Loucy (cell line): ENCODE measurements at regions not wholly inside any gene's neighbourhood (a gene's known extent, or its start where the extent isn't known, plus 50 kb on each side); places are given as distances from the start of the nearest gene placed in this dataset.

Source experiments
- H2AFZ ChIP-seq: fragments of 200-600 bp; sonication (generic); 2 replicates; pipeline ENCODE4 v1.6.0; 2016; ENCODE audit warnings: antibody characterized with exemption, mild to moderate bottlenecking, low read length, moderate library complexity
- H3F3A ChIP-seq: fragments of 200-600 bp; 2 replicates; pipeline ENCODE4 v1.6.0; 2016; ENCODE audit warnings: antibody characterized with exemption, low read depth, mild to moderate bottlenecking
- H3K27me3 ChIP-seq: fragments of 200-600 bp; sonication (generic); 2 replicates; pipeline ENCODE4 v1.6.1; 2014; ENCODE audit warnings: low read length, mild to moderate bottlenecking; ENCODE audit not compliant: insufficient read depth, poor library complexity, severe bottlenecking
- H3K36me3 ChIP-seq: fragments of 200-600 bp; sonication (generic); 2 replicates; pipeline ENCODE4 v1.6.1; 2016; ENCODE audit warnings: low read length; ENCODE audit not compliant: insufficient read depth
- H3K4me1 ChIP-seq: fragments of 200-600 bp; sonication (generic); 2 replicates; pipeline ENCODE4 v1.5.1; 2014; ENCODE audit warnings: low read length, mild to moderate bottlenecking; ENCODE audit not compliant: insufficient read depth, poor library complexity, severe bottlenecking
- H3K4me2 ChIP-seq: fragments of 200-600 bp; sonication (generic); 2 replicates; pipeline ENCODE4 v1.6.0; 2014; ENCODE audit warnings: antibody characterized with exemption, low read length, low read depth, mild to moderate bottlenecking; ENCODE audit not compliant: poor library complexity, severe bottlenecking
- H3K4me3 ChIP-seq: fragments of 200-600 bp; sonication (generic); 2 replicates; pipeline ENCODE4 v1.5.1; 2014; ENCODE audit warnings: low read length, mild to moderate bottlenecking, mixed read lengths; ENCODE audit not compliant: poor library complexity, severe bottlenecking
- H3K79me2 ChIP-seq: fragments of 200-600 bp; sonication (generic); 2 replicates; pipeline ENCODE4 v1.6.1; 2014; ENCODE audit warnings: low read length; ENCODE audit not compliant: insufficient read depth
- H3K9ac ChIP-seq: fragments of 200-600 bp; sonication (generic); 2 replicates; pipeline ENCODE4 v1.6.0; 2014; ENCODE audit warnings: mild to moderate bottlenecking, low read depth, low read length, moderate library complexity; ENCODE audit not compliant: poor library complexity, severe bottlenecking
- H3K9me2 ChIP-seq: fragments of 200-600 bp; sonication (generic); replicated peaks from 2 replicates; pipeline ENCODE4 v1.6.1; 2016; ENCODE audit warnings: low read depth, low read length, mixed read lengths
- H3K9me3 ChIP-seq: fragments of 200-600 bp; sonication (generic); 2 replicates; pipeline ENCODE4 v1.6.1; 2014; ENCODE audit warnings: mild to moderate bottlenecking, antibody characterized with exemption, low read length, low read depth; ENCODE audit not compliant: insufficient read depth
- H4K20me1 ChIP-seq: fragments of 200-600 bp; sonication (generic); 2 replicates; pipeline ENCODE4 v1.6.0; 2014; ENCODE audit warnings: antibody characterized with exemption, low read length, mild to moderate bottlenecking; ENCODE audit not compliant: insufficient read depth, poor library complexity, severe bottlenecking
- CTCF ChIP-seq: fragments of 200-600 bp; sonication (generic); conservative IDR thresholded peaks from 2 replicates; pipeline ENCODE4 v1.5.1; 2014; ENCODE audit warnings: mild to moderate bottlenecking, antibody characterized with exemption, low read length
- EZH2phosphoT487 ChIP-seq: fragments of 200-600 bp; IDR thresholded peaks from 2 replicates; pipeline ENCODE4 v1.6.1; 2018; ENCODE audit warnings: antibody characterized with exemption, mild to moderate bottlenecking, moderate library complexity, borderline replicate concordance

- Histone ChIP-seq H3K9ac (no peak overlapping the region), H4K20me1 (no peaks in the 10 kb centered on the region), H3K4me1 (no peaks in the 10 kb centered on the region), H3K4me3 (no peak overlapping the region), H3K9me2 (no peaks in the 10 kb centered on the region), H3K79me2 (no peaks in the 10 kb centered on the region), H3K36me3 (no peaks in the 10 kb centered on the region), H3K27me3 (no peaks in the 10 kb centered on the region), H3F3A (no peaks in the 10 kb centered on the region), H3K9me3 (no peaks in the 10 kb centered on the region), H2AFZ (no peak overlapping the region), H3K4me2 (no peak overlapping the region)
- no peak for TF ChIP-seq EZH2phosphoT487
- no peak for TF ChIP-seq CTCF
Observed at GRCh38 chr1:199508653-199509052, 518.9 kb upstream of the NR5A2 start.

- H3K9me3 ChIP-seq: no peaks in the 10 kb centered on the region
- no peaks in the 10 kb centered on the region for H3K79me2 ChIP-seq
- no peaks in the 10 kb centered on the region for H3K4me1 ChIP-seq
- TF ChIP-seq EZH2phosphoT487: no peak
- no peak for TF ChIP-seq CTCF
- H3F3A ChIP-seq: no peaks in the 10 kb centered on the region
- no peak overlapping the region for H2AFZ ChIP-seq
- no peaks in the 10 kb centered on the region for H3K27me3 ChIP-seq
- no peaks in the 10 kb centered on the region for H3K36me3 ChIP-seq
- no peaks in the 10 kb centered on the region for H3K9me2 ChIP-seq
- H3K4me3 ChIP-seq: no peak overlapping the region
- H3K4me2 ChIP-seq: no peak overlapping the region
- no peaks in the 10 kb centered on the region for H4K20me1 ChIP-seq
- no peak overlapping the region for H3K9ac ChIP-seq
Observed at GRCh38 chr1:199509456-199509855, 518.1 kb upstream of the NR5A2 start.

- H3K4me3 ChIP-seq: no peak overlapping the region
- TF ChIP-seq CTCF (no peak), EZH2phosphoT487 (no peak)
- no peak overlapping the region for H2AFZ ChIP-seq
- no peaks in the 10 kb centered on the region for H3K79me2 ChIP-seq
- H3K4me2 ChIP-seq: no peak overlapping the region
- H3K9ac ChIP-seq: no peak overlapping the region
- H3K9me3 ChIP-seq: no peaks in the 10 kb centered on the region
- H3K36me3 ChIP-seq: no peaks in the 10 kb centered on the region
- H3F3A ChIP-seq: no peaks in the 10 kb centered on the region
- no peaks in the 10 kb centered on the region for H3K9me2 ChIP-seq
- H4K20me1 ChIP-seq: no peaks in the 10 kb centered on the region
- no peaks in the 10 kb centered on the region for H3K4me1 ChIP-seq
- no peaks in the 10 kb centered on the region for H3K27me3 ChIP-seq
Observed at GRCh38 chr1:199510314-199510713, 517.2 kb upstream of the NR5A2 start.
